ENCODE measurements at regions not wholly inside any gene's neighbourhood (a gene's known extent, or its start where the extent isn't known, plus 50 kb on each side); places are given as distances from the start of the nearest gene placed in this dataset.

- no peak for TF ChIP-seq EZH2 (IDR thresholded peaks at IDR 0.05; ENCODE audit: low read depth, low read length, severe bottlenecking)
- TF ChIP-seq POLR2A (IDR thresholded peaks at IDR 0.05; ENCODE audit: control extremely low read depth in 1 of 2, low read depth in 2 of 2, low read length in 2 of 2): no peak
These were observed 226.4 kb upstream of the SERP2 start for GRCh38 chr13:44147233-44147632.
